Kasumi-1 (cell line): ENCODE measurements at regions not wholly inside any gene's neighbourhood (a gene's known extent, or its start where the extent isn't known, plus 50 kb on each side); places are given as distances from the start of the nearest gene placed in this dataset.

Experiments used
- DNase-seq, 2 experiments: peaks; one replicate each; lab custom pipeline; 2025; lab: John Stamatoyannopoulos, UW

- no peak for DNase-seq
Measured at GRCh38 chr1:163745204-163745603, 423.4 kb downstream of the NUF2 start.

DNA sequence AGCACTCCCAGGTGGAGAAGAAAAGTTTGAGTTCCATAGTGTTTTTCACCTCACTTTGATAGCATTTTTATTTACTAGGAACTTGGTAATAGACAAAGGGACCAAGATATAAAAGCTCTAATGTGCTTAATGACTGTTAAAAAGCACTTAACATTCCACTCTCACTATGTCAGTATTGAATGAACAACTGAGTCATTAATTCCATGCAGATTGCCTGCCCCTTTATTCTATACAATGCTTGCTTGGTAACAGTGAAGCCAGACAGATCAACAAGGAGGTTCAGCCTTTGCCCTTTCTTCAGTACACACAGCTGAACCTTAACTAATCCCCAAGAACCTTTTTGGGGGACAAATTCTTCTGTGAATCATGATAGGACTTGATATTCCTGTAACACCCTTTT, 425.5 kb downstream of the NUF2 start:
- DNase-seq = no peak

DNA sequence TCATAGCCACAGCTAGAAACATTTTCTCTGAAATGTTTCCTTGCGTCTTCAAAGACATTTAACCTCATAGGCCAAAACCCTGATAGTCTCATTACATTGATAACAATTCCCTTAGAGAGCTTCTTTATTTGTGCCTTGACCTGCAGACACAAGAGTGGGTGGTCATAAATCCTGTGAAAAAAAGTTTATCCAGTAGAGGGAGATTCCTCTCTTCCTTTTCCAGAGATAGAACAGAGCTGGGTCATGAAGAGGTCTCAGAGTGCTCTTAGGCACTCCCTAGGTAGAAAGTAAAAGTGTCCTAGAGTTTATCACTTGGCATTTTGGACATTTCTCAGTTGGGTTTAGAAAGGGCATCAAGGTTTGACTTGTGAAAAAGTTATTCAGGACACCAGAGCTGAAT, 426.1 kb downstream of the NUF2 start:
- no peak for DNase-seq

- no peak for DNase-seq
Measured at GRCh38 chr1:163758977-163759670, 437.4 kb downstream of the NUF2 start.

GRCh38 chr1:163761898-163762297, 440.1 kb downstream of the NUF2 start:
- no peak for DNase-seq

GRCh38 chr1:163766257-163766918, 444.6 kb downstream of the NUF2 start:
- no peak for DNase-seq

DNA sequence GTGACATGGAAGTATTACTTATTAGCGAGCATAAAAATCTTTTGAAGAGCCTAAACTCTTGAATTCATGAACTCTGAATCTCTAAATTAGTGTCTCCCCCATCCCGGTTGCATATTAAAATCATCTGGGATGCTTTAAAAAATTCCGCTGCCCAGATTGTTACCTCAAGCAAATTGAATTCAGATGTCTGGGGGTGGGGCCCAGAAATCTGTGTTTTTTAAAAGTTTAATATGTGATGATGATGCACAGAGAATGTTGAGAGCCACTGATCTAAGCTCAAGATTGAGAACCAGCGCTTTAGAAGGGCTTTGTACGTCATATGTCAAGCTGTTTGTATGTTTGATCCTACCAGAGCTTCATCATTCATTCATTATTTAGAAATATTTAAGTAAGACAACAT, 446.8 kb downstream of the NUF2 start:
- no peak for DNase-seq

DNA sequence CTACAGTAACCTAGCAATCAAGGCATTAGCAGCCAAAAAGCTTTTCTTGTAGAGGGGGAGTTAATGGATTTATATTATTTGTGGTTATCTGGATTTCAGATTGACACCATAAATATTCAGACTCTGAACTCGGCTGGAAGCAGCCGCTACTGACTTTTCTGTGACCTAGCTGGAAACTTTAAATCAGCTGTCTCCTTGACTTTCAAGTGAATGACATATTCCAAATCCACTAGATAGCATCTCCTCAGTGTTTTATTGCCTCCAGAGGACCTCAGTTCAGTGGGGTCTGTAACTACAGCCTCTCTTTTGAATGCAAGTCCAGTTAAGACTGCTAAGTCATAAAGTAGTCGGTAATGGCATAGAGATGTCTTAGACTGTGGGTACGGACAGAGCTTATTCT, 448.5 kb downstream of the NUF2 start:
- no peak for DNase-seq

GRCh38 chr1:163771637-163772036, 449.9 kb downstream of the NUF2 start:
- no peak for DNase-seq

- DNase-seq = no peak
Measured at GRCh38 chr1:163772246-163772645, 450.5 kb downstream of the NUF2 start.

GRCh38 chr1:163773396-163773795, 451.6 kb downstream of the NUF2 start:
- no peak for DNase-seq

DNA sequence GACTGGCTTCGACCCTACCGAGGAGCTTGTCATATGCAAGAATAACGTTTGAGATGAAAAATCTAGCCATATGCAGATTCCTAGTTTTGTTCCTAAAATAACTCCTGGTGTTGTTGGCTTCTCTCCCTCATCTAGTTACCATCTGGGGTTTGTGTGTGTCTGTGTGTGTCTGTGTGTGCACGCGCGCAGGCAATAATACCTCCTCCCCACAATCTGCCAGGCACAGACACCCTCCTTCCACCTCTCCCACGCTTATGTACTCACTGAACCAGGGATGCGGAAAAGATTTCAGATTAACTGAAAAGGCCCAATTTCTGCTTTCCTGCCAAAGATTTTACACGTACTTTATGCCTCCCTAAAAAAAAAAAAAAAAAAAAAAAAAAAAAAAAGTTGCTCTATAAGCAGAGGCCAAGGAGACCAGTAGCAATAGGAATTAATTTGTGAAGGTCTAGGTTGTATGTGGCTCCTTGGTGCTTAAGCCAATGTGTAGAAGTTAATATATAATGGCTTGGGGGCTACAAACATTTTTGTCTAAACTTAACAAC, 452.7 kb downstream of the NUF2 start:
- DNase-seq = no peak

DNA sequence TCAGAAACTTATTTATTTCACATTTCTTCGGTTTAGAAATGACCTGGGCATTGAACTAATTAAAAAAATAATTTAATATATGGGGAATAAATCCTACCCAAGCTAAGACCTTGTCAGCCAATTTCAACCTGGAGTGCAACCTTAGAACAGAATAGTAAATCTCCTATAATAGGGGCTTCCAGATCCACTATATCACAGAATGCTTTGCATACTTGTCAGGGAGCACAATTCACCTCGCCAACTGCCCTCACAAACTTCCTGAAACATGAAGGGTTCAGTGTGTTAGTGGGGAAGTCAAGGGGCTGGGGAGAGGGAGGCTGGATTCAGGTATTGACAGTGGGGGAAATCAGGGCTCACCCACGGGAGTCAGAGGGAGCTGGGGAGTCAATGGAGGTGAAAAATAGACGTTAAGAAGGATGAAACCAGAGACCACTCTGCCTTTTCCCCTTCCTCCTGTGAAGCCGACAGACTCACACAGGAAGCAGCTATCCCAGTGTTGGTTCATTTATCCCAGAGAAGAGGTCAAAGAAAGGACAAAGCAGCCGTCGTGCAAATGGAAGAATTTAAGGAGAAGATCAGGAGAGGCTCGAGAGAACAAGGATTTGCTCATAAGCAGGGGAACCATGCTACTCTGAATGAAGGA, 453.3 kb downstream of the NUF2 start:
- DNase-seq = no peak

GRCh38 chr1:163777205-163777604, 455.5 kb downstream of the NUF2 start:
- DNase-seq = no peak

DNA sequence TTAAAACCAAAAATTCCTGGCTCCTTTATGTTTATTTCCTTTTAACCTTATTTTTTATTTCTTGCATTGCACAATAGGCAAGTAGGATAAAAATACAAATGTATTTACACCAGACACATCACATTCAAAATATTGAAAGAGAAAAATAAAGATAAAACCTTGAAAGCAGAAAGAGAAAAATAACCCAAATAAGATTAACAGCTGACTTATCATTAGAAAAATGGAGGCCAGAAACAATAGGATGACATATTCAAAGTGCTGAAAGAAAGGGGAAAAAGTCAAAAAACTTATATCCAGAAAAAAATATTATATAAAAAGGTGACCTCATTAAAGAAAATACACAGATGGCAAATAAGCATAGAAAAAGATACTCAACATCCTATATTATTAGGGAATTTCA, 459.4 kb downstream of the NUF2 start:
- DNase-seq = no peak

DNA sequence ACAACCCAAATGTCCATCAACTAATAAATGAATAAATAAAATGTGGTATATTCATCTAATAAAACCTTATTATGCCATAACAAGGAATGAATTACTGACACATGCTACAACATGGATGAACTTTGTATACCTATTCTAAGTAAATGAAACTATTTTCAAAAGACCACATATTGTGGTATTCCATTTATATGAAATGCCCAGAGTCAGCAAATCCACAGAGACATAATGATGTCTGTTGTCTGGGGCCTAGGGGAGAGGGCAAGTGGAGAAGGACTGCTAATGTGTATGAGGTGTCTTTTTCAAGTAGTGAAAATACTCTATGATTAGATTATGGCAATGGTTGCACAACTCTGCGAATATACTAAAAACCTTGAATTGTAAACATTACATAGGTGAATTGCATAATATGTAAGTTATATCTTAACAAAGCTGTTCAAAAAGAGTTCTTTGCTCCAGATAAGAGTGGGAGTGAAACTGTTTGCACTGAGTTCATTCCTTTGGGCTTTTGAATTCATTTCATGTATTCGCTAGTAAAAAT, 464.2 kb downstream of the NUF2 start:
- DNase-seq = no peak

DNA sequence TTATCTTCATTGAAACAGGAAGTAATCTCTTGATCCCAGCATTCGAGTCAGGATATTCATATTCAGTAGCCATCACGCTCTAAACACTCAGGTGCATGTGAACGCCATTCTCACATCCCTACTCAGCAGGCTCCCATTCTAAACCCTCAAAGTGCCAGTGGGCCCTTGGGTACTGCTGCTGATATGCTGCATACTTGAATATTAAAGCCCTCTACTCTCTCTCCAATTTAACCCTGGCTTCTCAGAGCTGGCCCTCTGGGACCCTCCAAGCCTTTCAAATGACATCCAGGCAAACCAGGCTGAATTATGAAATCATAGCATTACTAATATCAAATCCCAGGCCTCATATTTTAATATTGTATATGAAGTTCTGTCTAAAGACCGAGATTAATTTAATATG, 468.2 kb downstream of the NUF2 start:
- no peak for DNase-seq

GRCh38 chr1:163794551-163794950, 472.8 kb downstream of the NUF2 start:
- DNase-seq = no peak

DNA sequence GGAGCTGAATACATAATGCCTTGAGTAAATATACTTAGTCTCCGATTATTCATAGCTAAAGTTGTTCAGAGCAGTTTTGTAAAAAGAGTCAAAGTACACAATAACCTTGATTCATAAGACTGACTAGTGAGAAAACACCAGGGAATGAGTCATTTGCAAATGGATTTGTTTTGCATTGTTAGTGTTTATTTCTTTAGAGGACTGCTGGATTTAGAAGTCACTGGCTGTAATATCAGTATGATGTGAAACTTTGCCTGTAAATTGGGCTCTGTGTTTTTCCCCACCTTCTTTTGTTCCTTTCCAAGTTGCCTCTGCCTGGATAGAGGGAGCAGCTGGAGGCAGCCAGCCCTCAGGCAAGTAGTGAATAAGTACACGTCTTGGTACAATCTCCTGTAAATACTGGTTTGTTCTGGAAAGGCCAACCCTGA, 474.7 kb downstream of the NUF2 start:
- DNase-seq = no peak

DNA sequence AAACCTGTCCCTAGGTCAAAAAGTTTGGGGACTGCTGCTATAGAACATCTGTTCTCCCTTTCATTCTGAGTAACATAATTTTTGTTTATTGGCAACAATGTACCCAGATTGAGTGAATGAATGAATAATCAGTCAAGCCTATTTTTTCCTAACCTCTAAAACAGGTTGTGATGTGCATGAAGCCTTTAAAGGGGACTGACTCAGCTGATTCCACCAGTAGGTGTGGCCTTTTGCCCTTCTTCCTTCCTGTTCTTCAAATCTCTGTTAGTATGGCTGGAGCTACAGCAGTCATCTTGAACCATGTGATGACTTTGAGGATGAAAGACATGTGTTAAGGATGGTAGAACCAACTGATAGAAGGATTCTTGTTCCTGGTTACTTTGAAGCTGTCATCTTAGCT, 476.1 kb downstream of the NUF2 start:
- DNase-seq = no peak

DNA sequence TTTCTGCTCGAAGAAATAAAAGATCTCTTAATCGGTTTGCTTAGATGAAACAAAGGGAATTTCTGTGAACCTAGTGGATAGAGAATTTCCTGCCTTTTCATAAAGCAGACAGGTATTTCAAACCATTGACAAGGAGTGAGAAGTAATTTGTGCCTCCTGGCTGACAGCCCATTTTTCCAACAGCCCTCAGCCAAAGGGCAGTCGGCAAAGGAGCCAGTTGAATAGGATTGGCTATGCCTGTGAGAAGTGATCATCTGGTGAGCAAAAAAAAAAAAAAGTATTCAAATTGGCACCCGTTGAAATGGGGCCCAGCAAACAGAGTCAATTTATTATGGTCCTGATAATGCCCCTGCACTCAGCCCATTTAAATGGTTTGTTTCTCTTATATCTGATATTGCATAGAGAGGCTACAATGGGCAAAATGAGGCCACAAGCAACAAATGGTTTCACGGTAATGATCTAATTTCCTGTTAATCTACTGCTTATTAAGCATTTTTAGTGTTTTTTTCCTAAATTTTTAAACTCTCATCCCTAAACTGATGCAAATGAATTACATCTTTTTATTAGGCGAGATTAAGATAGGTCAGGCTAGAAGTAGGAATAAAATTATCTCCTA, 477.5 kb downstream of the NUF2 start:
- DNase-seq = no peak

DNA sequence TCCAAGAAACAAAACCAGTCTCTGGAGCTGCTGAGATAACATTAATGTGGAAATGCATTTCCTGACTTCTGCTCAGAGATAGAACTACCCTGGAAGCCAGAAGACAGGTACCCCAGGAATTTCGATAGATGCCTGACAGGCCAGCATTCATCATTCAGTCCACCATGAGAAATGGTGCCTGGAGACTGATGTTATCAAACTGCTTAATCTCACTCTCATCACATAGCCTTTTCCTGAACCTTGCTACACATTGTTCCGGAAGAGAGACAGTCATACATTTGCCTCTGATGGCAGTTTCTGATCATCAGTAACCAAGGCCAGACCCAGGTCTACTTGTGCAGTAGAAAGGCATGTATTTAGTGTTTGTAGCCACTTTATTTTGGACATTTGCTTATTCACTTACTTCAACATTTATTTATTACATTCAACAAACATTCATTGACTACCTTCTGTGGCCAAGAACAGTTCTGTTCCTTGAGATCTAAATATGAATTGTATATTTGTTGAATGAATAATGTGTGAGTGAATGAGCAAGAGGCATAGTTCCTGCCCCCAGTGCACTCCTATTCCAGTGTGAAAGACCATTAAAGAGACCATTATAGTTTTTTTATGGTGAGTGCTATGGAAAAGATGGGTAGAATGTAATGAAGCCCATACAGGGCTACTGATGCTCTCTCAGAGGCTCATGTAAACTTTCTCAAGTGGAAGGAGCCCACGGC, 485.7 kb downstream of the NUF2 start:
- DNase-seq = no peak
